Liver (tissue), 8 donors: ENCODE measurements at regions not wholly inside any gene's neighbourhood (a gene's known extent, or its start where the extent isn't known, plus 50 kb on each side); places are given as distances from the start of the nearest gene placed in this dataset.
A peak's percentile ranks its signal among the peaks of the same experiment; 100 is the strongest.

Experiments used
- DNase-seq: peaks from one replicate; pipeline ENCODE4 v3.0.0-alpha.2; 2017; ENCODE audit warnings: low spot score
- H3K27ac ChIP-seq, 2 donors: one replicate each; pipeline ENCODE4 v1.7.0; 2013; ENCODE audit warnings: inconsistent platforms in 2 of 2, low read length in 2 of 2, control low read depth in 1 of 2, low read depth in 1 of 2, mild to moderate bottlenecking in 1 of 2
- H3K27me3 ChIP-seq, 4 donors: one replicate each; pipeline versions ENCODE4 v1.6.1 to v1.7.0; 2013; ENCODE audit warnings: low read length in 3 of 4, inconsistent platforms in 1 of 4, mild to moderate bottlenecking in 1 of 4, moderate library complexity in 1 of 4; ENCODE audit not compliant: control insufficient read depth in 4 of 4, insufficient read depth in 4 of 4
- H3K36me3 ChIP-seq, 4 donors: one replicate each; pipeline versions ENCODE4 v1.6.1 to v1.7.0; 2013; ENCODE audit warnings: low read length in 3 of 4, mild to moderate bottlenecking in 3 of 4, low read depth in 1 of 4, moderate library complexity in 1 of 4; ENCODE audit not compliant: control insufficient read depth in 4 of 4, insufficient read depth in 3 of 4
- H3K4me1 ChIP-seq, 4 donors: one replicate each; pipeline versions ENCODE4 v1.6.1 to v1.7.0; 2013; ENCODE audit warnings: low read length in 3 of 4, mild to moderate bottlenecking in 3 of 4, moderate library complexity in 1 of 4; ENCODE audit not compliant: control insufficient read depth in 4 of 4, insufficient read depth in 4 of 4
- H3K4me3 ChIP-seq, 3 donors: one replicate each; pipeline versions ENCODE4 v1.6.1 to v1.7.0; 2013; ENCODE audit warnings: low read length in 3 of 3, control low read depth in 1 of 3, low read depth in 1 of 3, mild to moderate bottlenecking in 1 of 3
- H3K9ac ChIP-seq, 2 donors: one replicate each; pipeline ENCODE4 v1.7.0; 2013; ENCODE audit warnings: low read length in 2 of 2, mild to moderate bottlenecking in 2 of 2, moderate library complexity in 2 of 2, control low read depth in 1 of 2, low read depth in 1 of 2
- H3K9me3 ChIP-seq, 4 donors: one replicate each; pipeline versions ENCODE4 v1.6.1 to v1.7.0; 2013; ENCODE audit warnings: low read length in 3 of 4; ENCODE audit not compliant: control insufficient read depth in 4 of 4
- EGR1 ChIP-seq, 2 donors: IDR thresholded peaks; 2 replicates each; pipeline ENCODE4 v1.6.1; 2016 to 2018; ENCODE audit warnings: antibody characterized with exemption in 2 of 2, low read depth in 2 of 2
- FOXA1 ChIP-seq: IDR thresholded peaks from 2 replicates; pipeline ENCODE4 v1.6.1; 2016; ENCODE audit warnings: antibody characterized with exemption
- FOXA2 ChIP-seq: IDR thresholded peaks from 2 replicates; pipeline ENCODE4 v1.6.1; 2016; ENCODE audit warnings: antibody characterized with exemption
- HNF4A ChIP-seq, 2 donors: conservative IDR thresholded peaks; 2 replicates each; pipeline ENCODE4 v1.6.1; 2016; ENCODE audit warnings: antibody characterized with exemption in 2 of 2, mild to moderate bottlenecking in 2 of 2
- HNF4G ChIP-seq: IDR thresholded peaks from 2 replicates; pipeline ENCODE4 v1.6.1; 2016; ENCODE audit warnings: antibody characterized with exemption
- JUND ChIP-seq, 2 donors: IDR thresholded peaks; 2 replicates each; pipeline ENCODE4 v1.6.1; 2016; ENCODE audit warnings: antibody characterized with exemption in 2 of 2
- NR2F2 ChIP-seq: IDR thresholded peaks from 2 replicates; pipeline ENCODE4 v1.6.1; 2016; ENCODE audit warnings: antibody characterized with exemption
- RAD21 ChIP-seq, 2 donors: IDR thresholded peaks; 2 replicates each; pipeline ENCODE4 v1.6.1; 2016; ENCODE audit warnings: antibody characterized with exemption in 2 of 2, mild to moderate bottlenecking in 2 of 2
- RXRA ChIP-seq, 2 donors: IDR thresholded peaks; 2 replicates each; pipeline ENCODE4 v1.6.1; 2017 to 2018; ENCODE audit warnings: antibody characterized with exemption in 2 of 2, mild to moderate bottlenecking in 1 of 2
- SP1 ChIP-seq: IDR thresholded peaks from 2 replicates; pipeline ENCODE4 v1.6.1; 2018; ENCODE audit warnings: antibody characterized with exemption, mild to moderate bottlenecking
- TAF1 ChIP-seq: conservative IDR thresholded peaks from 2 replicates; pipeline ENCODE4 v1.6.1; 2016; ENCODE audit warnings: antibody characterized with exemption, mild to moderate bottlenecking
- YY1 ChIP-seq: IDR thresholded peaks from 2 replicates; pipeline ENCODE4 v1.6.1; 2016; ENCODE audit warnings: antibody characterized with exemption, mild to moderate bottlenecking
- WGBS: extraction: QIAGEN DNeasy Blood & Tissue Kit; methylation state at CpG from one replicate; pipeline ENCODE4 v1.1.7; 2013; 5-methylcytosine and 5-hydroxymethylcytosine counted together
- TF ChIP-seq, protein P1 (sequence below): IDR thresholded peaks from 2 replicates; pipeline ENCODE4 v1.6.1; 2016; ENCODE audit warnings: antibody characterized with exemption, mild to moderate bottlenecking
- TF ChIP-seq, protein P2 (sequence below): IDR thresholded peaks from 2 replicates; pipeline ENCODE4 v1.6.1; 2016; ENCODE audit warnings: antibody characterized with exemption
- TF ChIP-seq, protein P3 (sequence below): IDR thresholded peaks from 2 replicates; pipeline ENCODE4 v1.6.1; 2016; ENCODE audit warnings: antibody characterized with exemption
- TF ChIP-seq, protein P4 (sequence below): fragments of 150-350 bp; IDR thresholded peaks from 2 replicates; pipeline ENCODE4 v1.5.1; 2017; ENCODE audit warnings: improper control_type of control experiment, low read depth, low read length; ENCODE audit not compliant: missing input control
- donor health status: healthy.
- donor health status: healthy.
- donor health status: healthy.
- donor health status: healthy.
- donor health status: healthy.

DNA sequence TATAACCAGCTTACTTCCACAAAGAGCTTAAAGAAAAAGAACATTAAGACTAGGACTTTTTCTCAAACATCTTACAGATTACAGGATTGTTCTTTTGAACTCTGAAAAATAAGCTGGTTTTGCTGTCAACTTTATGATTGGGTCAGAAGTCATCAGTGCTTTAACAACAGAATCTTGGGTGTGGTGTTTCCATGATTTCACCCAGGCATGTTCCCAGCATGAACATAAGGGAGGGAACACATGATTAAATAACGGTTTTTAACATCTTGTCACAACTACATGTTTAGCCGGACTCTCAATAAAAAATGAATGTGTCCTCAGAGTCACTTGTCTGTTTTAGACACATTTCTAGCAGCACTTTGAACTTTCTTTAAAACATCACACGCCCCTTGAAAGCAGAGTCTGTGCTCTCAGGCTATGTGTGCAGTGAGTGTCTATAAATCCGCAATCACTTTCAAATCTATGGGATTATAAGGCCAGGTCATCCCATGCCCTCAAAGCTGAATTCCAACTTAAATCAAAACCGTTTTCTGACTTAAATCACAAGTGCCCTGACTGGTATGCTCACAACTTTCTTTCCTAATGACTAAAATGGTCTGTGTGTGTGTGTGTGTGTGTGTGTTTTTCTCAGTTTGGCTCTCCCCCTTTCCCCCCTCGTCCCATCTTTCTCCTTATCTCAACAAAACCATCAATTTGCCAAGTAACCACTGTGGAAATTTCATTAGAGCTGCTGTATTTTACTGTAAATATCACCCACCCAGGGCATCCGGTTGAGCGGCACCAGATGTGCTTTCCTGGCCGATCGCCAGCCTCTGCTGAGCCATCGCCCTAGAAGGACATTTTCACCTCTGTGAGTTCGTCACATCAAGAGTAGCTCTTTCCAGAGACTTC, 216.8 kb upstream of the DTNBP1 start:
- H3K27me3 ChIP-seq: no peaks in the 10 kb centered on the region
- 50% methylated on average over 12 of the region's 12 CpGs for WGBS
- no peak overlapping the region for H3K4me3 ChIP-seq
- no peak overlapping the region for H3K9ac ChIP-seq
- H3K36me3 ChIP-seq: no peaks in the 10 kb centered on the region
- no peaks in the 10 kb centered on the region for H3K9me3 ChIP-seq
- no peak overlapping the region for H3K27ac ChIP-seq
- TF ChIP-seq RXRA (IDR thresholded peaks at IDR 0.05) (no peak), HNF4A (conservative IDR thresholded peaks at IDR 0.05) (no peak), EGR1 (IDR thresholded peaks at IDR 0.05; ENCODE audit: low read depth in 2 of 2) (no peak), SP1 (no peak), FOXA1 (no peak), NR2F2 (no peak), HNF4G (no peak), FOXA2 (no peak), YY1 (no peak), RAD21 (IDR thresholded peaks at IDR 0.05) (no peak), JUND (IDR thresholded peaks at IDR 0.05) (no peak), TAF1 (no peak)
- TF ChIP-seq, protein P1, sequence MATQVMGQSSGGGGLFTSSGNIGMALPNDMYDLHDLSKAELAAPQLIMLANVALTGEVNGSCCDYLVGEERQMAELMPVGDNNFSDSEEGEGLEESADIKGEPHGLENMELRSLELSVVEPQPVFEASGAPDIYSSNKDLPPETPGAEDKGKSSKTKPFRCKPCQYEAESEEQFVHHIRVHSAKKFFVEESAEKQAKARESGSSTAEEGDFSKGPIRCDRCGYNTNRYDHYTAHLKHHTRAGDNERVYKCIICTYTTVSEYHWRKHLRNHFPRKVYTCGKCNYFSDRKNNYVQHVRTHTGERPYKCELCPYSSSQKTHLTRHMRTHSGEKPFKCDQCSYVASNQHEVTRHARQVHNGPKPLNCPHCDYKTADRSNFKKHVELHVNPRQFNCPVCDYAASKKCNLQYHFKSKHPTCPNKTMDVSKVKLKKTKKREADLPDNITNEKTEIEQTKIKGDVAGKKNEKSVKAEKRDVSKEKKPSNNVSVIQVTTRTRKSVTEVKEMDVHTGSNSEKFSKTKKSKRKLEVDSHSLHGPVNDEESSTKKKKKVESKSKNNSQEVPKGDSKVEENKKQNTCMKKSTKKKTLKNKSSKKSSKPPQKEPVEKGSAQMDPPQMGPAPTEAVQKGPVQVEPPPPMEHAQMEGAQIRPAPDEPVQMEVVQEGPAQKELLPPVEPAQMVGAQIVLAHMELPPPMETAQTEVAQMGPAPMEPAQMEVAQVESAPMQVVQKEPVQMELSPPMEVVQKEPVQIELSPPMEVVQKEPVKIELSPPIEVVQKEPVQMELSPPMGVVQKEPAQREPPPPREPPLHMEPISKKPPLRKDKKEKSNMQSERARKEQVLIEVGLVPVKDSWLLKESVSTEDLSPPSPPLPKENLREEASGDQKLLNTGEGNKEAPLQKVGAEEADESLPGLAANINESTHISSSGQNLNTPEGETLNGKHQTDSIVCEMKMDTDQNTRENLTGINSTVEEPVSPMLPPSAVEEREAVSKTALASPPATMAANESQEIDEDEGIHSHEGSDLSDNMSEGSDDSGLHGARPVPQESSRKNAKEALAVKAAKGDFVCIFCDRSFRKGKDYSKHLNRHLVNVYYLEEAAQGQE: no peak
- TF ChIP-seq, protein P2, sequence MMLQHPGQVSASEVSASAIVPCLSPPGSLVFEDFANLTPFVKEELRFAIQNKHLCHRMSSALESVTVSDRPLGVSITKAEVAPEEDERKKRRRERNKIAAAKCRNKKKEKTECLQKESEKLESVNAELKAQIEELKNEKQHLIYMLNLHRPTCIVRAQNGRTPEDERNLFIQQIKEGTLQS: no peak
- TF ChIP-seq, protein P3, sequence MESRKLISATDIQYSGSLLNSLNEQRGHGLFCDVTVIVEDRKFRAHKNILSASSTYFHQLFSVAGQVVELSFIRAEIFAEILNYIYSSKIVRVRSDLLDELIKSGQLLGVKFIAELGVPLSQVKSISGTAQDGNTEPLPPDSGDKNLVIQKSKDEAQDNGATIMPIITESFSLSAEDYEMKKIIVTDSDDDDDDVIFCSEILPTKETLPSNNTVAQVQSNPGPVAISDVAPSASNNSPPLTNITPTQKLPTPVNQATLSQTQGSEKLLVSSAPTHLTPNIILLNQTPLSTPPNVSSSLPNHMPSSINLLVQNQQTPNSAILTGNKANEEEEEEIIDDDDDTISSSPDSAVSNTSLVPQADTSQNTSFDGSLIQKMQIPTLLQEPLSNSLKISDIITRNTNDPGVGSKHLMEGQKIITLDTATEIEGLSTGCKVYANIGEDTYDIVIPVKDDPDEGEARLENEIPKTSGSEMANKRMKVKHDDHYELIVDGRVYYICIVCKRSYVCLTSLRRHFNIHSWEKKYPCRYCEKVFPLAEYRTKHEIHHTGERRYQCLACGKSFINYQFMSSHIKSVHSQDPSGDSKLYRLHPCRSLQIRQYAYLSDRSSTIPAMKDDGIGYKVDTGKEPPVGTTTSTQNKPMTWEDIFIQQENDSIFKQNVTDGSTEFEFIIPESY: no peak
- TF ChIP-seq, protein P4, sequence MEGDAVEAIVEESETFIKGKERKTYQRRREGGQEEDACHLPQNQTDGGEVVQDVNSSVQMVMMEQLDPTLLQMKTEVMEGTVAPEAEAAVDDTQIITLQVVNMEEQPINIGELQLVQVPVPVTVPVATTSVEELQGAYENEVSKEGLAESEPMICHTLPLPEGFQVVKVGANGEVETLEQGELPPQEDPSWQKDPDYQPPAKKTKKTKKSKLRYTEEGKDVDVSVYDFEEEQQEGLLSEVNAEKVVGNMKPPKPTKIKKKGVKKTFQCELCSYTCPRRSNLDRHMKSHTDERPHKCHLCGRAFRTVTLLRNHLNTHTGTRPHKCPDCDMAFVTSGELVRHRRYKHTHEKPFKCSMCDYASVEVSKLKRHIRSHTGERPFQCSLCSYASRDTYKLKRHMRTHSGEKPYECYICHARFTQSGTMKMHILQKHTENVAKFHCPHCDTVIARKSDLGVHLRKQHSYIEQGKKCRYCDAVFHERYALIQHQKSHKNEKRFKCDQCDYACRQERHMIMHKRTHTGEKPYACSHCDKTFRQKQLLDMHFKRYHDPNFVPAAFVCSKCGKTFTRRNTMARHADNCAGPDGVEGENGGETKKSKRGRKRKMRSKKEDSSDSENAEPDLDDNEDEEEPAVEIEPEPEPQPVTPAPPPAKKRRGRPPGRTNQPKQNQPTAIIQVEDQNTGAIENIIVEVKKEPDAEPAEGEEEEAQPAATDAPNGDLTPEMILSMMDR: no peak
- DNase-seq: peak; percentile 38
- H3K4me1 ChIP-seq: no peaks in the 10 kb centered on the region

DNA sequence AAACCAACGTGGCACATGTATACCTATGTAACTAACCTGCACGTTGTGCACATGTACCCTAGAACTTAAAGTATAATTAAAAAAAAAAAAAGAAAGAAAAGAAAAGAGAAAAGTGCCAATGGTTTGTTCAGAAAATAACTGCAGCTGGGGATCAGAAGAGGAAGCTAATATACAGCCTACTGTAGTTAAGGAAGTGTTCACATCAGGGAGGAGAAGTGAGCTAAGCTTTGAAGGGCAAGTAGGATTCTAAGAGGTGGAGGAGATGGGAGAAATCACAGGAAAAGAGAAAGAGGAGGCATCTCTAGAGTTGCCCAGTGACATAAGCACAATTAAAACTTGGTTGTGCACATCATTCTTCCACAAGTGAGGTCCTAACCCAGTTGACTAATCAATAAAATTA, 214.4 kb upstream of the DTNBP1 start:
- no peaks in the 10 kb centered on the region for H3K9me3 ChIP-seq
- no peak for DNase-seq
- 80% methylated on average over 2 of the region's 2 CpGs for WGBS
- no peaks in the 10 kb centered on the region for H3K36me3 ChIP-seq
- H3K4me1 ChIP-seq: no peaks in the 10 kb centered on the region
- no peak overlapping the region for H3K9ac ChIP-seq
- H3K4me3 ChIP-seq: no peak overlapping the region
- no peaks in the 10 kb centered on the region for H3K27me3 ChIP-seq
- no peak overlapping the region for H3K27ac ChIP-seq
- TF ChIP-seq, protein P1: no peak
- TF ChIP-seq, protein P4: no peak
- TF ChIP-seq, protein P3: no peak
